Osteocyte (in vitro differentiated cells): ENCODE measurements at regions not wholly inside any gene's neighbourhood (a gene's known extent, or its start where the extent isn't known, plus 50 kb on each side); places are given as distances from the start of the nearest gene placed in this dataset.

Experiments used
- DNase-seq: peaks from one replicate; pipeline ENCODE4 v3.0.0; 2021; ENCODE audit warnings: mixed read lengths; ENCODE audit not compliant: unreplicated experiment; ENCODE audit errors: extremely low spot score
- H3K27ac Mint-ChIP-seq: one replicate; pipeline ENCODE4 v1.8.0; 2021; ENCODE audit warnings: mild to moderate bottlenecking, mixed read lengths; ENCODE audit not compliant: unreplicated experiment
- H3K27me3 Mint-ChIP-seq: one replicate; pipeline ENCODE4 v1.8.0; 2021; ENCODE audit warnings: mixed read lengths; ENCODE audit not compliant: unreplicated experiment
- H3K36me3 Mint-ChIP-seq: one replicate; pipeline ENCODE4 v1.8.0; 2021; ENCODE audit warnings: mixed read lengths; ENCODE audit not compliant: unreplicated experiment
- H3K4me1 Mint-ChIP-seq: one replicate; pipeline ENCODE4 v1.8.0; 2021; ENCODE audit warnings: mixed read lengths; ENCODE audit not compliant: unreplicated experiment
- H3K4me3 Mint-ChIP-seq: one replicate; pipeline ENCODE4 v1.8.0; 2021; ENCODE audit warnings: mild to moderate bottlenecking, moderate library complexity, mixed read lengths; ENCODE audit not compliant: unreplicated experiment
- H3K9me3 Mint-ChIP-seq: one replicate; pipeline ENCODE4 v1.8.0; 2021; ENCODE audit warnings: mixed read lengths; ENCODE audit not compliant: unreplicated experiment
- CTCF ChIP-seq: fragments of 200-600 bp; sonication (generic); IDR thresholded peaks from 2 replicates; pipeline ENCODE4 v1.5.0; 2021; ENCODE audit warnings: antibody characterized with exemption, mild to moderate bottlenecking, moderate library complexity

GRCh38 chr7:126119981-126120380 is 1132.8 kb downstream of the GRM8 start:
- Mint-ChIP-seq H3K4me1 (no peaks in the 10 kb centered on the region), H3K36me3 (no peaks in the 10 kb centered on the region), H3K9me3 (peaks cover 7% of the 10 kb centered on the region), H3K4me3 (no peak overlapping the region), H3K27me3 (no peaks in the 10 kb centered on the region), H3K27ac (no peak overlapping the region)
- no peak for DNase-seq
- TF ChIP-seq CTCF = no peak

GRCh38 chr7:126103582-126103981 is 1149.2 kb downstream of the GRM8 start:
- H3K9me3 Mint-ChIP-seq = no peaks in the 10 kb centered on the region
- no peak overlapping the region for H3K4me3 Mint-ChIP-seq
- TF ChIP-seq CTCF = no peak
- no peaks in the 10 kb centered on the region for H3K27me3 Mint-ChIP-seq
- DNase-seq = no peak
- H3K36me3 Mint-ChIP-seq = no peaks in the 10 kb centered on the region
- H3K27ac Mint-ChIP-seq = no peak overlapping the region
- H3K4me1 Mint-ChIP-seq = no peaks in the 10 kb centered on the region

- Mint-ChIP-seq H3K4me1 (no peaks in the 10 kb centered on the region), H3K27me3 (no peaks in the 10 kb centered on the region), H3K4me3 (no peak overlapping the region), H3K9me3 (no peaks in the 10 kb centered on the region), H3K36me3 (no peaks in the 10 kb centered on the region), H3K27ac (no peak overlapping the region)
- DNase-seq = no peak
- TF ChIP-seq CTCF = no peak
These were observed 1153.4 kb upstream of the POT1 start for GRCh38 chr7:126083014-126083413.

- H3K27me3 Mint-ChIP-seq = no peaks in the 10 kb centered on the region
- H3K36me3 Mint-ChIP-seq = no peaks in the 10 kb centered on the region
- TF ChIP-seq CTCF = no peak
- no peaks in the 10 kb centered on the region for H3K9me3 Mint-ChIP-seq
- no peak overlapping the region for H3K4me3 Mint-ChIP-seq
- DNase-seq = no peak
- H3K4me1 Mint-ChIP-seq = no peaks in the 10 kb centered on the region
- no peak overlapping the region for H3K27ac Mint-ChIP-seq
These were observed 1150.0 kb upstream of the POT1 start for GRCh38 chr7:126079581-126079980.

GRCh38 chr7:126079151-126079550 is 1149.5 kb upstream of the POT1 start:
- H3K27me3 Mint-ChIP-seq = no peaks in the 10 kb centered on the region
- no peaks in the 10 kb centered on the region for H3K36me3 Mint-ChIP-seq
- H3K4me3 Mint-ChIP-seq = no peak overlapping the region
- H3K27ac Mint-ChIP-seq = no peak overlapping the region
- no peak for DNase-seq
- no peaks in the 10 kb centered on the region for H3K9me3 Mint-ChIP-seq
- no peak for TF ChIP-seq CTCF
- H3K4me1 Mint-ChIP-seq = no peaks in the 10 kb centered on the region
